Endothelial cell of umbilical vein (primary cell): ENCODE measurements at regions not wholly inside any gene's neighbourhood (a gene's known extent, or its start where the extent isn't known, plus 50 kb on each side); places are given as distances from the start of the nearest gene placed in this dataset.

Experiments
- BruUV-seq: library from RNA; stranded (reverse); fragments of 400-500 nt; replicated peaks from 2 replicates; lab custom pipeline; 2021; lab: Mats Ljungman, UMichigan
- CTCF ChIA-PET: fragments of 300-600, 350-600 bp; sonication (Branson Sonifier 250); formaldehyde crosslinking; loops from one replicate; lab custom pipeline; 2021; ENCODE audit warnings: antibody characterized with exemption, inconsistent platforms; lab: Charles Lee
- POLR2A ChIA-PET: fragments of 300-600, 350-600 bp; sonication (Branson Sonifier 250); formaldehyde crosslinking; loops from one replicate; lab custom pipeline; 2021; ENCODE audit warnings: antibody characterized with exemption, inconsistent platforms; lab: Charles Lee
- DNase-seq: peaks from one replicate; pipeline ENCODE4 v3.0.0-alpha.2; 2011; ENCODE audit warnings: low read depth, low spot score
- FAIRE-seq: peaks from 2 replicates; lab custom pipeline; 2011; peaks lifted over from hg19 to GRCh38; lab: Jason Lieb, UNC
- H2AFZ ChIP-seq: 2 replicates; pipeline ENCODE4 v1.6.0; 2012; ENCODE audit warnings: low read depth, low read length, control low read depth, inconsistent platforms
- H3K27ac ChIP-seq: 2 replicates; pipeline ENCODE4 v1.5.1; 2011; ENCODE audit warnings: low read depth, mild to moderate bottlenecking, control low read depth, low read length, moderate library complexity; ENCODE audit not compliant: insufficient read depth
- H3K27me3 ChIP-seq, 2 experiments: 2 replicates each; pipeline versions ENCODE4 v1.6.0 to v1.6.1; 2011; ENCODE audit warnings: low read length in 2 of 2, mixed read lengths in 1 of 2; ENCODE audit not compliant: control insufficient read depth in 2 of 2, insufficient read depth in 2 of 2
- H3K36me3 ChIP-seq, 2 experiments: 2 replicates in 1 of 2; 3 replicates in 1 of 2; pipeline ENCODE4 v1.5.1; 2011; ENCODE audit warnings: low read length in 2 of 2, mild to moderate bottlenecking in 1 of 2, moderate library complexity in 1 of 2; ENCODE audit not compliant: control insufficient read depth in 2 of 2, insufficient read depth in 2 of 2; ENCODE audit errors: extremely low read depth in 1 of 2
- H3K4me1 ChIP-seq: 3 replicates; pipeline ENCODE4 v1.5.1; 2011; ENCODE audit warnings: mild to moderate bottlenecking, low read length; ENCODE audit not compliant: control insufficient read depth, insufficient read depth; ENCODE audit errors: extremely low read depth
- H3K4me2 ChIP-seq: 2 replicates; pipeline ENCODE4 v1.6.1; 2011; ENCODE audit warnings: low read length, control low read depth, mixed read lengths; ENCODE audit not compliant: insufficient read depth
- H3K4me3 ChIP-seq, 3 experiments: fragments of 200-600 bp in 1 of 3; sonication (generic), shearing (Covaris generic) in 1 of 3; replicated peaks in 1 of 3; 2 replicates each; pipeline ENCODE4 v1.5.1; 2011 to 2016; ENCODE audit warnings: control low read depth in 3 of 3, low read length in 3 of 3, mild to moderate bottlenecking in 2 of 3, inconsistent platforms in 1 of 3, low read depth in 1 of 3, moderate library complexity in 1 of 3; ENCODE audit not compliant: insufficient read depth in 1 of 3
- H3K79me2 ChIP-seq: 2 replicates; pipeline ENCODE4 v1.6.0; 2012; ENCODE audit warnings: low read length, inconsistent platforms; ENCODE audit not compliant: control insufficient read depth, insufficient read depth
- H3K9ac ChIP-seq: replicated peaks from 2 replicates; pipeline ENCODE3; 2011; ENCODE audit warnings: low read length, control low read depth; ENCODE audit not compliant: insufficient read depth; ENCODE audit errors: extremely low read depth
- H3K9me1 ChIP-seq: replicated peaks from 3 replicates; pipeline ENCODE4 v1.6.0; 2011; ENCODE audit warnings: mild to moderate bottlenecking, low read length; ENCODE audit not compliant: control insufficient read depth, insufficient read depth; ENCODE audit errors: extremely low read depth
- H3K9me3 ChIP-seq: replicated peaks from 2 replicates; pipeline ENCODE4 v1.5.1; 2012; ENCODE audit warnings: low read length, inconsistent platforms; ENCODE audit not compliant: control insufficient read depth, insufficient read depth
- H4K20me1 ChIP-seq: replicated peaks from 2 replicates; pipeline ENCODE3; 2011; ENCODE audit warnings: mild to moderate bottlenecking, low read length; ENCODE audit not compliant: control insufficient read depth, insufficient read depth; ENCODE audit errors: extremely low read depth
- CTCF ChIP-seq, 2 donors: IDR thresholded peaks; 1 replicate in 1 of 2; 2 replicates in 1 of 2; pipeline ENCODE4 v1.5.1; 2011; ENCODE audit warnings: low read length in 2 of 2, mild to moderate bottlenecking in 2 of 2, moderate library complexity in 2 of 2, control low read depth in 1 of 2, inconsistent platforms in 1 of 2, low read depth in 1 of 2; ENCODE audit not compliant: insufficient read depth in 1 of 2; ENCODE audit errors: extremely low read depth in 1 of 2
- EZH2 ChIP-seq: IDR thresholded peaks from 2 replicates; pipeline ENCODE4 v1.6.1; 2012; ENCODE audit warnings: borderline replicate concordance, low read depth, mild to moderate bottlenecking, moderate library complexity, low read length, inconsistent platforms; ENCODE audit not compliant: severe bottlenecking
- FOS ChIP-seq: IDR thresholded peaks from 2 replicates; pipeline ENCODE4 v1.6.1; 2011; ENCODE audit warnings: mild to moderate bottlenecking, low read length, moderate library complexity, borderline replicate concordance; ENCODE audit not compliant: insufficient read depth
- GATA2 ChIP-seq: IDR thresholded peaks from 2 replicates; pipeline ENCODE4 v1.7.0; 2011; ENCODE audit warnings: low read depth, mild to moderate bottlenecking, moderate library complexity, mixed read lengths, low read length; ENCODE audit not compliant: insufficient read length, insufficient read depth
- JUN ChIP-seq: IDR thresholded peaks from 2 replicates; pipeline ENCODE4 v1.6.1; 2011; ENCODE audit warnings: borderline replicate concordance, low read depth; ENCODE audit not compliant: insufficient read length, insufficient read depth
- MYC ChIP-seq: IDR thresholded peaks from one replicate; pipeline ENCODE4 v1.6.1; 2011; ENCODE audit warnings: mild to moderate bottlenecking, low read depth, low read length
- POLR2A ChIP-seq: IDR thresholded peaks from 2 replicates; pipeline ENCODE4 v1.6.1; 2012; ENCODE audit warnings: low read depth, mild to moderate bottlenecking, control low read depth, low read length
- POLR2AphosphoS5 ChIP-seq: IDR thresholded peaks from 2 replicates; pipeline ENCODE4 v1.6.1; 2012; ENCODE audit warnings: low read depth, mild to moderate bottlenecking, control low read depth, low read length, moderate library complexity; ENCODE audit not compliant: insufficient read depth
- dilution Hi-C: fragments of 300-500 bp; cut with MboI; formaldehyde crosslinking; loops from one replicate; pipeline ENCODE4 v1.15.0; 2019; ENCODE audit warnings: low sequenced_read_pairs; ENCODE audit not compliant: extremely low pct_ligation_motif_present
- intact Hi-C: fragments of 100-400 bp; cut with micrococcal nuclease; formaldehyde crosslinking; loops from one replicate; pipeline ENCODE4 v1.10.0; 2022
- TF ChIP-seq, protein P1 (sequence below): IDR thresholded peaks from 2 replicates; pipeline ENCODE4 v1.6.1; 2011; ENCODE audit not compliant: insufficient read depth, insufficient read length

DNA sequence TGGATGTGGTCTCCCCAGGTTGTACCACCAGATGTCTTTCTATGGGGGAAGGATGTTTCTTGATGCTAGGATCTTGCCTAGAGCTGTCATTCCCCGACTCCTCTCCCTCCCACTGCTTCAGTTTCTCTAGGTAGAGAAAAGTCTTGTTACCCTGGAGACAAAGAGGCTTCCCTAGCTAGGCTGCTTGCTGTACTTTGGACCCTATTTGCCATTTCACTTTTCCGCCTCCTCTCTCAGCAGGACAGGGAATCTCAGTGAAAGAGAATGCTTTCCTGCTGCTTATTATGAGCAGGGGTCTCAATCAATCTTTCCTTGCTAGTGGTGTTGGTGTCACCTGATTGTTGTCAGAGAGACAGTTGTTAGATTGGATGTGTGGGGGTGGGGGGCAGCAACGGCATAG is 818.8 kb upstream of the GYPC start:
- H3K9me3 ChIP-seq, result peaks cover 5% of the 10 kb centered on the region
- dilution Hi-C loops, result no loop called here
- H3K4me3 ChIP-seq, result no peak overlapping the region
- no peaks in the 10 kb centered on the region for H3K4me1 ChIP-seq
- DNase-seq (no peak), FAIRE-seq (no peak)
- CTCF ChIA-PET, result no interaction called here
- no peaks in the 10 kb centered on the region for H3K9me1 ChIP-seq
- no peak overlapping the region for H3K4me2 ChIP-seq
- no TSS peak for BruUV-seq
- no peak overlapping the region for H2AFZ ChIP-seq
- POLR2A ChIA-PET, result no interaction called here
- no peaks in the 10 kb centered on the region for H3K79me2 ChIP-seq
- TF ChIP-seq CTCF (IDR thresholded peaks at IDR 0.05; ENCODE audit: extremely low read depth in 1 of 2, insufficient read depth in 1 of 2, low read depth in 1 of 2, low read length in 2 of 2), result no peak
- no peak for TF ChIP-seq EZH2
- no peak for TF ChIP-seq JUN
- TF ChIP-seq, protein P1, sequence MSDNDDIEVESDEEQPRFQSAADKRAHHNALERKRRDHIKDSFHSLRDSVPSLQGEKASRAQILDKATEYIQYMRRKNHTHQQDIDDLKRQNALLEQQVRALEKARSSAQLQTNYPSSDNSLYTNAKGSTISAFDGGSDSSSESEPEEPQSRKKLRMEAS, result no peak
- TF ChIP-seq FOS, result no peak
- TF ChIP-seq POLR2AphosphoS5, result no peak
- TF ChIP-seq MYC, result no peak
- TF ChIP-seq POLR2A, result no peak
- no peak for TF ChIP-seq GATA2
- H3K27me3 ChIP-seq, result no peaks in the 10 kb centered on the region
- H3K9ac ChIP-seq, result no peak overlapping the region
- no peaks in the 10 kb centered on the region for H3K36me3 ChIP-seq
- H4K20me1 ChIP-seq, result no peaks in the 10 kb centered on the region
- intact Hi-C loops, result no loop called here
- no peak overlapping the region for H3K27ac ChIP-seq
